HG02759 (cell line): ENCODE measurements at regions not wholly inside any gene's neighbourhood (a gene's known extent, or its start where the extent isn't known, plus 50 kb on each side); places are given as distances from the start of the nearest gene placed in this dataset.
"Not testable (repeated sequence)": the region's sequence is repeated elsewhere in the genome, so short reads cannot be mapped to it uniquely, and the experiment has no call there.

Experiments used
- ATAC-seq: cut with Tn5 transposase; IDR thresholded peaks from one replicate; pipeline ENCODE4 v1.9.1; 2021; ENCODE audit warnings: mild to moderate bottlenecking, moderate library complexity; ENCODE audit not compliant: unreplicated experiment

DNA sequence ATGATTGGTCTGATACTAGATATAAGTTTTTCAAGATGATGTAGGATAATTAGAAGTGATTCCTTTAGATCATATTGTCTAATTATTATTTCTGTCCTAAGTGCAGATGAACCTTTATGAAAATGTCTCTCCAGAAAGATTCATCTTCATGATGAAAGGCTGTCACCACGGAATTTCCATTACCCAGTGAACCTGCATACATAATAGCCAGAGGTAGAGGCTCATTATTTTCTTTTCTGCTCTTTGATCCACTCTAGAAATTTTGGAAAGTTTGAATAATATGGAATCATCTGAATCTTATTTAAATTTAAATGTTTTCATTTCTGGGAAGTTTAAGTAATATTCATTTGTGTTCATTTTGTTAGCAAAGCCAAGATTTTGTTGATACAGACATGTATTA is 137.1 kb upstream of the ATP2B1 start:
- ATAC-seq = no peak

DNA sequence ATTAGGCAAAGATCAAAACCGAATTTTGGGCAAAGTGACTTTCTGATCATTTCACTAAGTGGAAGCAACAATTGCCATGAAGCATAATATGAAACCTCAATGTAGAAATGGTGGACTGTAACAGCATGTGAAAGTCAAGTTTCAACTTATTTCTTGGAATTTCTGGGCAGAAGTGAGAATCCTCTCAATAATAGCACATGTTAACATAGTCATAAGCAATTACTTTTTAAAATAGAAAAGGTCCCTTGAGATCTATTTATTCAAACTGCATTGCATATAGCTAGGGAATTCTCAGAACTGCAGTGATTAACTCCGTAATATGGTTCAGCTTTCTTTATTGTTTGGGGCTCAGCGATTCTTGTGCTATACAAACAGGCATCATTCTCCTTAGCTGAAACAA is 136.7 kb upstream of the ATP2B1 start:
- ATAC-seq = no peak

- no peak for ATAC-seq
Measured at GRCh38 chr12:89844539-89844938, 135.9 kb upstream of the ATP2B1 start.

DNA sequence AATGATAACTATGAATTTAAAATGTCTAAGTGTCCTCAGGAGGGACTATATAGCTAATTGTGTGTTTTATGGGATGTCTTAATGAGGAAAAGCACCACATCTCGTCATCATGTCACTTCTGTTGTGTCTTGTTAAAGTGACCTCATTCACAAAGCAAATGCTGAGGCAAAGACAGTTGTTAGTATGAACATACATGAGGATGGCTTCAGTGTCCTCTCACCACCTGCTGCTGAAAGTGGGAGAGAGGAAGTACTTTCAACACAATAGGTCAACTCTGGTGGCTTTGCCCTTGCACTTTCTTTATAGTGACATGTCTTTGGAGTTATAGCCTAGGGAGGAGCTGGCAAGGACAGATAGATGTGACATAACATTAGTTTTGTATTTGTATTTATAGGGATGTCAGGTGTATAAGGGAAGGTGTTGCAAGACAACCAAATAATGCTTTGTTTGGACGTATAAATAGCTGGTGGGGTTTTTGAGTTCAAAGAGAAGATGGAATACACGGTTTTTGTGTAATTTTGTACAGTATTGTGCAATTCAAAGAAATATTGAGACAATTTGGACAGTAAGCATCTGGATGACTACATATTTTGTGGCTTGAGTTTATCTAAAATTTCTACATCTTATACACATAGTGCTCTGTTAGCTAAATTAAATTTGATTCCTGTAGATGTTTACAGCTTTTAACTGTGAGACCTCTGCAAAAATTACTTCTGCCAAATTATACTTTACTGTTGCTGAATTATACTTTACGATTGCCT is 131.7 kb upstream of the ATP2B1 start:
- ATAC-seq = no peak

DNA sequence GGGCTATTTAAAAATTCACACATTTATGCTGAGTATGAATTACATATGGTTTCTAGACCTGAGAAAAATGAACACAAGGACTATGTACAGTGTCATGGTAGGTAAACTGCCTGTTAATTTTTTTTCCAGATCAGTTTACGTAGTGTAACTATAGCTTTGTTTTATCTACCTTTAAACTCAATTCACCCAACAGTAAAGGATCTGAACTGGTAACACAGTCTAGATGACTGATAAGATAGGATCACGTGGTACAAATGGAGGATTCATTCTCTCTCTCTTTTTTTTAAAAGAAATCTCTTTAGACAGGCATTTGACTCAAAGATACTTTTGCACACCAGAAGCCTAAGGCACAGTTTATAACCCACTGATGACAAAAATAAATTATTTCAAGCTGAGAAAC is 130.8 kb upstream of the ATP2B1 start:
- no peak for ATAC-seq

DNA sequence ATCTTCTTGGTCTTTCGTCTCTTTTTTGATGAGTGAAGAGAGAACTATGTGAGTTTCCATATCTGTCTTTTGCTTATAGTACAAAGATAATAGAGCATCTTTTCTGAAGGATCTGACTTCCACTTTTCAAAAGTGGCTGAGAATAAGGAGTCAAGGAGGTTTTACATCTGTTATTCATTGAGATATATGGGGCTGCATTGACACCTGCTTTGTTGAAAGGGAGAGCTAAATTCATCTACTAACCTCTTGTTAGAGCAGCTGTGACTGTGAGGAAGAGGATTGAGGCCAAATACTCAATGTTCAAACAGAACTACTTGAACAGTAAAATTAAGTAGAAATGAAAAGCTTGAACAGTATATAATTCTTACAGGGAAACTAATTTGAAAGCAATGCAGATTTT is 130.2 kb upstream of the ATP2B1 start:
- ATAC-seq = no peak

DNA sequence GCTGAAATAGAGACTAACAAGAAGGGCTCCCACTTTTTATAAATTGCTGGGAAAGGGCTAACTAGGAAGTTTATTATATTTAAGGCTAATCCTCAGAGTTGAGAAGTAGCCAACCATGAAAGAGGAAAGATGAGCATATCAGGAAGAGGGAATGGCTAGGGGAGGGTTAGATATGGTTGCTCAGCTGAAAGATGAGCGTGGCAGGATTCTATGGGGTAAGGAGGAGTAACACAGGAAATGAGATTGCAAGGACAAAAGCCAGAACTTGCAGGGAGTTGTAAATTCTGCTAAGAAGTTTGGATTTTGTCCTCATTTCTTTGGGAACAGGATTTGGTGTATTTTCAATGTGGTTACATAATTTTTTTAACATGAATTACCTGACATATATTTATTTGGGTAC is 127.4 kb upstream of the ATP2B1 start:
- no peak for ATAC-seq

GRCh38 chr12:89834676-89835075 is 126.0 kb upstream of the ATP2B1 start:
- no peak for ATAC-seq

DNA sequence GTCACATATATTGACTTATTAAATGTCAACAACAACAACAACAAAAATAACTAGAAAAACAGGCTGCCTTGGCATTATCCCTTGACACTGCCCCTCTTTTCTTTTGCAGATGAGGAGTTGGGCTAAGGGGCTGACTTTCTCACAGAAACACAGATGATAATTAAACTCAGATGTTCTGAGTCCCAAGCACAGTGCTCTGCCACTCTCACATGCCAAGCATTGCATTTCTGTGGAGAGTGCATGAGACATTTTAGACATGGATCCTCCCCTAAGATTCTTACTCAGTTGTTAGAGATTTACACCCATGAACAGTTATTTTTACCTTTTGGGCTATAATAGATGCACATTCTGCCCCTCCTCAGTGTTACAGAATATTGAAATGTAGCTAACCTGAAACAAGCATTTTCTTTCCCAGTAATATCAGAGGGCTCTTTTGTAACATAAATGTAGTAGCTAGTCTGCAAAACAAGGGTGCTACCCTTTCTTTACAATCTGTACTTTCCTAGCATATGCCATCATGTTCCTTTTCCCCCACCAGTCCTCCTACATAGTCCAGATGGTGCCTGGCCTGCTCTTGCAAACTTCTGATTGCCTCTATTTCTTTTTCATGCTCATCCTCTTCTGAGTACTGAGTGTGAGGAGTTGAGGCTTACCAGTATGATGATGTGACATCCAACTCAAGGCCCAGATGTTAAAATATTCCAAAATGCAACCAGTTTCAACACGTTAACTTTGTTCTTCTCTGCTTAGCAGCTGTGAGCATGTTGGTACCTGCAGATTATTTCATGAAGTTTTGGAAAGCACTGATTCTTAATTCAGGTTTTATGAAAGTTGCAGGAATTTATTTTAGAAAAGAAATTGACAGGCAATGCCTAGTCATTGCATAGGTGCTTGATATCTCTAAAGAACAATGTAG is 125.0 kb upstream of the ATP2B1 start:
- ATAC-seq = no peak

- ATAC-seq = no peak
Measured at GRCh38 chr12:89832336-89832735, 123.7 kb upstream of the ATP2B1 start.

GRCh38 chr12:89831310-89832095 is 122.9 kb upstream of the ATP2B1 start:
- ATAC-seq = no peak

DNA sequence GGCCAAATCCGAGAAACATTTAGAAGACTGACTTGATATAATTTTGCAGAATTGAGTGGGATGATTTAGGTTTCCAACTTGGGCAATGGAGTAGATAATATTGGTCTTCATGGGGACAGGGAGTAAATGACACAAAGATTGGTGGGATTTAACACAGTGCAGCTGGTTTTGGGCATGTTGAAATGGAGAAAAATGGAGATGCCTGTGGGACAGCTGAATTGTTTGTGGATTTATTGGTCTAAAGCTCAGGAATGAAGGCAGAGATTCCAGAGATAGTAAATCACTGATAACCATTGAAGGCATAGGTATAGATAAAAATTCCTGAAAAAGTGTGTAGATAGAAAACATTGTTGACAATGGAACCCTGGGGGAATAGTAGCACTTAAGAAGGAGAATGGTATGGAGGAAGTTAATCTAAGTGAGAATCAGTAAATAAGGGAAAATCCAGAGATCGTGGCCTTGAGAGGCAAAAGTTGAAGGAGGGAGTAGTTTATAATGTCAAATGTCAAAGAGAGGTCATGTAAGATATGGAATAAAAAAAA is 120.9 kb upstream of the ATP2B1 start:
- no peak for ATAC-seq

DNA sequence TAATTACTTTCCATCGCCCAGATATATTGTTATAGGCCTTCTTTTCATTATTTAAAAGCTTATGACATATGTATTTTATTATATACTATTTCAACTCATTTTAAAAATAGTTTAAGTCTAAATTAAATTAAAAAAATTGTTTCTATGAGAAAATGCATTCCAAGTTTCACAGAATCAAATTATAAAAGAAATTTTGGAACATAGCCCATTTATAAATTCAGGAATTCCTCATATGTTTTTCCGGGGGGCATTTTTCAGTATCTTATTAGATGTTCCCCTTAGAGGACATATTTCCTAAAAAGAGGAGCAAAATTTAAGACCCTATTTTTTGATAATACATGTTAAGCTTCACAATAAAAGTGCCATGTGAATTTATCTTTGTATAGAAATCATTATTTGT is 119.9 kb upstream of the ATP2B1 start:
- no peak for ATAC-seq

- ATAC-seq = no peak
Measured at GRCh38 chr12:89827592-89827991, 119.0 kb upstream of the ATP2B1 start.

DNA sequence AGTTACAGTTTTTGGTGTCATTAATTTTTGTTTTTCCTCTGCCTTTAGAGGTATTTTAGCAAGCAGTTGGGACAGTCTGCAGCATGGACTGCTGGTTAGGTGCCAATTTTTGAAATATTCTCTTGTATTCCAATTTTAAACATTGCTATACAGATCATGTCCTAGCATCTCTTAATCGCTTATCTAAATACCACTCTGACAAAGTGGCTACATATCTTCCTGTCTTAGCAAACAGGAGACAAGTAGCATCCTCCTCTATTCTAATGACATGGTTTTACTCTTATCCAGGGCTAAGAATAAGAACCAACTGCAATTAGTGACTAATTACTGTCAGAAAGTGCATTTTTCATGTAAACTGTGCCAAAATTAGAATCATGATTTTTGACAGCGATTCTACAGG is 117.8 kb upstream of the ATP2B1 start:
- no peak for ATAC-seq

DNA sequence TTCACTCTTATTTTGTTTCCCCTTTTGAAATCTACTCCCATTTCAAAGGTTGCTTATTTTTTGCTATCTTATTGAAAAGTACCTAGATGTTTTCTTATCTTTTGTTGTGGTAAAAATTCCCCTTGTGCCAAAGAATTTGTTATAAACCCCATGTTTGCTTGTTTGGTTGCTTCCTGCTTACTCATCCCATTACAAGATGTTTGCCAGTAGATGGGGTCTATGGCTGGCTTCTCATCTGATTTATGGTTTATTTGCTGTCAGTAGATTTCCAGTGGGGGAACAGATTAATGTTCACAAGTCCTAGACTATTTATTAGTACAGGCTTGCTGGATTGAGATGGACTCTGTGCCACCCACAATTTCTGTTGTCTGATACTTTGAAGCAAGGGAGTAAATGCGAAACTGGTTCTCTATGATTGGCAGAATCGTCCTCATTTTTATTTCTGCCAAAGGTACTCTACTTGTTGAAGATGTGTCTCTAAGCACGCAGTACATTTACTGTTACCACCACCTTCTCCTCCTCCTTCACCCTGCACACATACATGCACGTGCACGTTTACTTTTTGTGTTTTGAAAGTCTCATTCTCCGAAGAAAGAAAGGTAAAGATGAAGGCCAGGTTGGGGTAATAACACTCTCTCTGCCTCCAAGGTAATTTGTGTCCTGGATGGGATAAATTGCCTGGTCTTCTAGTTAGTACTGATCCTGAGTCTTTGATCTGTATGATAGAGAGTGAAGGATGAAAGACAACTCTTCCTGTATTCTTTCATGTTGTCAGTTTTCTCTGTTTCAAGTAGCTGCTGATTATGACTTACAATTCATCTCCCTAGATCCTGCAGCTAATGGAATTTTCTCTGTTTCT is 117.2 kb upstream of the ATP2B1 start:
- ATAC-seq = peak; percentile 42

DNA sequence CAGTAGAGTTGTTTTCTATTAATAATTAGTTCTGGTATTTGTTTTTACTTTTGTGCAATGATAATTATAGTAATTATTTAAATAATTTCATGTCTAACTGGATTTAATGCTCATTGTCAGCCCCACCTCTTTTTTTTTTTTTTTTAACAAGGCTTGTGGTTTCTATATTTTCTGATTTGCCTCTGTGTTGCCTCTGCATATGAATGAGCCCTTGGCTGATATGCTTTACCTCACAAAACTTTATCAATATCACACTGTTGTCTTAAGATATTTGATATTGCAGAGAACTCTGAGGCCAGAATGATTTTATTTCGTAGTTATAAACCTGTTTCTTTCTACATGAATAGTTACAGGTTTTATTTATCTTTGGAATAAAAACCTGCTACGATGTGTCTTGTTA is 116.2 kb upstream of the ATP2B1 start:
- no peak for ATAC-seq

DNA sequence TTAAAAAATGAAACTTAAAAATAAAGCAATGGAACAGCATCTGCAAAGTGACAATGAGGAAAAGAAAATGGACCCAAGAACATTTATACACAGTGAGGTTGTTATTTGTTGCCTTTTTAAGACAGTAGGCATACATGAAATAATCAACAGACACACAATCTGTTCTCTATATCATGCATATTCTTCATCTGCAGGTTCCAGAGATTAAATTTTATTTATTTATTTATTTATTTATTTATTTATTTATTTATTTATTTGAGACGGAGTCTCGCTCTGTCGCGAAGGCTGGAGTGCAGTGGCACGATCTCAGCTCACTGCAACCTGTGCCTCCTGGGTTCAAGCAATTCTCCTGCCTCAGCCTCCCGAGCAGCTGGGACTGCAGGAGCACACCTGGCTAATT is 114.4 kb upstream of the ATP2B1 start:
- ATAC-seq = not testable (repeated sequence)

GRCh38 chr12:89821896-89822295 is 113.3 kb upstream of the ATP2B1 start:
- ATAC-seq = no peak
